GM12875 (cell line): ENCODE measurements at regions not wholly inside any gene's neighbourhood (a gene's known extent, or its start where the extent isn't known, plus 50 kb on each side); places are given as distances from the start of the nearest gene placed in this dataset.

Source experiments
- H3K4me3 ChIP-seq: one replicate; pipeline ENCODE4 v1.5.1; 2011; ENCODE audit warnings: low read depth, low read length, control low read depth
- TF ChIP-seq, protein P1 (sequence below): IDR thresholded peaks from 2 replicates; pipeline ENCODE4 v1.5.1; 2011; ENCODE audit warnings: low read depth, mild to moderate bottlenecking, control low read depth, inconsistent platforms, low read length, moderate library complexity, borderline replicate concordance; ENCODE audit not compliant: insufficient read depth

DNA sequence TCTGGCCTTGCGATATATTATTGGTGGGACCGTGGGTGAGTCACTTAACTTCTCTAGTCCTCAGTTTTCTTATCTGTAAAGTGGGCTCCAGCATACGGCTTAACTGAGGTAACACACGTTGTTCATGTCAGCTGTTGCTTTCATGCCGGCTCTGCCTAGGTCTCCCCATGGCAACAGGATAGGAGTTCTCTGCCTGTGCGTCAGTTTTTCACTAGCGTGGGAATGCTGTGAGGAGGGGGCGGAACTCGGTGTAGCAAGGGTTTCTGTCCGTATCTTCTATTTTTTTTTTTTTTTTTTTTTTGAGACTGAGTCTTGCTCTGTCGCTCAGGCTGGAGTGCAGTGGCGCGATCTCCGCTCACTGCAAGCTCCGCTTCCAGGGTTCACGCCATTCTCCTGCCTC, 758.5 kb upstream of the RBFOX1 start:
- TF ChIP-seq, protein P1, sequence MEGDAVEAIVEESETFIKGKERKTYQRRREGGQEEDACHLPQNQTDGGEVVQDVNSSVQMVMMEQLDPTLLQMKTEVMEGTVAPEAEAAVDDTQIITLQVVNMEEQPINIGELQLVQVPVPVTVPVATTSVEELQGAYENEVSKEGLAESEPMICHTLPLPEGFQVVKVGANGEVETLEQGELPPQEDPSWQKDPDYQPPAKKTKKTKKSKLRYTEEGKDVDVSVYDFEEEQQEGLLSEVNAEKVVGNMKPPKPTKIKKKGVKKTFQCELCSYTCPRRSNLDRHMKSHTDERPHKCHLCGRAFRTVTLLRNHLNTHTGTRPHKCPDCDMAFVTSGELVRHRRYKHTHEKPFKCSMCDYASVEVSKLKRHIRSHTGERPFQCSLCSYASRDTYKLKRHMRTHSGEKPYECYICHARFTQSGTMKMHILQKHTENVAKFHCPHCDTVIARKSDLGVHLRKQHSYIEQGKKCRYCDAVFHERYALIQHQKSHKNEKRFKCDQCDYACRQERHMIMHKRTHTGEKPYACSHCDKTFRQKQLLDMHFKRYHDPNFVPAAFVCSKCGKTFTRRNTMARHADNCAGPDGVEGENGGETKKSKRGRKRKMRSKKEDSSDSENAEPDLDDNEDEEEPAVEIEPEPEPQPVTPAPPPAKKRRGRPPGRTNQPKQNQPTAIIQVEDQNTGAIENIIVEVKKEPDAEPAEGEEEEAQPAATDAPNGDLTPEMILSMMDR, result no peak
- no peak overlapping the region for H3K4me3 ChIP-seq

DNA sequence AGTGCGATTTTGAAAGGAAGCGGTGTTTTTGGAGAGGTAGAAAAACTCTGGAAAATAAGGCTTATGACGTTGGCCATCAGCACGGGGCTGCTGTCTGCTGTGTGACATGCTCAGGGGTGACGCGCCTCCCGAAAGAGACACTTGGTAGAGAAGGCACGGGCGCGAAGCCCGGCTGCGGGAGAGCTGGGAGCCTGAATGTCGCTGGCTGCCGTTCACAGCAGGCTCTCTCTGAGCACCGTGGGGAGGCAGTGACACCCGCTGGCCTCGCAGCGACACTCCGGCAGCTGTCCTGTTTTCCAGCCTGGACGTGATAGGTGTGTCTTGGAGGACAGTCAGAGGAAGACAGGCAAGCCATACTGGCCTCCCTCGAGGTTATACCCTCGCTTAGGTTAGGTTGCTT, 759.1 kb upstream of the RBFOX1 start:
- no peak overlapping the region for H3K4me3 ChIP-seq
- TF ChIP-seq, protein P1, result no peak

DNA sequence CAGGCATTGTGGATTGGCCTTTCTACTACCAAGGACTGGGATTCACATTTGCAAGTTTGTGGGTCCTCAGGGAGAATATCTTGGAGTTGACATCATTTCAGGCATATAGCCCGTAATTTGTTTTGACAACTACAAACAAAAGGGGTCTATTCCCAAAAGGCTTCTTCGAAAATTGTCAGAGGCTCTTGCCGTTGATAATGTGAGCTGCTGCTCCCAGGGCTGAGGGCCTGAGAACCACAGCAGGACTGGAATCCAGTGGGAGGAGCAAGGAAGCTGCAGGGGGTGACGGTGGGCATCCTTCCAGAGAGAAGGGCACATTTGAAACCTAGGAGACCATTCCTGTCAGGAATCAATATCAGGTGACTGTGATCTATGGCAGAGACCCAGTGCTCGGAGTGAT, 761.6 kb upstream of the RBFOX1 start:
- TF ChIP-seq, protein P1, result no peak
- H3K4me3 ChIP-seq, result no peak overlapping the region

DNA sequence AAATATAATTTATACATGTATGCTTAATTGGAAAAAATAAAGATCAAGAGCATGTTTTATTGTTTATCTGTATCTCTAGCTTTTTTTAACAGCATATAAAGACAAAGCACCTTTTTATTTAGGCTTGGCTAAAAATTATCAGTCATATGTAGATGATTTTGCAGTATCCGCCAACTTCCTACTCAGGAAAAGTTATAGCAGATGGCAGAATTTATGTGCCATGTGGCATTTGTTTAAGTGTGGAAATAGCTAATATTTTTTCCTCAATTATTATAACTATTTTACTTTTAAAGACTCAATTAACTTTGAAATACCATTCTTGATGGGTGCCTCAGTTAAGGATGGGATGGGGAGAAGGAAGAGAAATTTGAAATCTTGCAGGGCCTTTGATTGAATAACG, 762.1 kb upstream of the RBFOX1 start:
- H3K4me3 ChIP-seq, result no peak overlapping the region
- TF ChIP-seq, protein P1, result no peak

DNA sequence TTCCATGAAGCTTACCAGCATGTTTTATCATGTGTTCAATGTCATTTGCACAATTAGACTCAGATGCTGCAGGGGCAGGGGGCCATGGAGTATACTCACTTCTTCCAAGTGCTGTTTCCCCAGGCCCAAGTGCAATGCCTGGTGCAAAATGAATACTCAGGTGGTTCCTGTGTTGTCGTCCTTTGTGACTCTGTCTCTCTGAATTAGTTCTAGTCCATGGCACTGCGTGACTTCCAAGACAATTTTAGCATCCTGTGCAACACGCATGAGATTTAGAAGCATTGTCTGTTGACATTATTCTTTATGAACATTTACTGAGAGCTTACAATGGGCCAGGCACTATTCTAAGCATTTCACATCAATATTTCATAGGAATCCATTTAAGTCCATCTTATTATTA, 769.7 kb upstream of the RBFOX1 start:
- TF ChIP-seq, protein P1, result no peak
- no peak overlapping the region for H3K4me3 ChIP-seq

DNA sequence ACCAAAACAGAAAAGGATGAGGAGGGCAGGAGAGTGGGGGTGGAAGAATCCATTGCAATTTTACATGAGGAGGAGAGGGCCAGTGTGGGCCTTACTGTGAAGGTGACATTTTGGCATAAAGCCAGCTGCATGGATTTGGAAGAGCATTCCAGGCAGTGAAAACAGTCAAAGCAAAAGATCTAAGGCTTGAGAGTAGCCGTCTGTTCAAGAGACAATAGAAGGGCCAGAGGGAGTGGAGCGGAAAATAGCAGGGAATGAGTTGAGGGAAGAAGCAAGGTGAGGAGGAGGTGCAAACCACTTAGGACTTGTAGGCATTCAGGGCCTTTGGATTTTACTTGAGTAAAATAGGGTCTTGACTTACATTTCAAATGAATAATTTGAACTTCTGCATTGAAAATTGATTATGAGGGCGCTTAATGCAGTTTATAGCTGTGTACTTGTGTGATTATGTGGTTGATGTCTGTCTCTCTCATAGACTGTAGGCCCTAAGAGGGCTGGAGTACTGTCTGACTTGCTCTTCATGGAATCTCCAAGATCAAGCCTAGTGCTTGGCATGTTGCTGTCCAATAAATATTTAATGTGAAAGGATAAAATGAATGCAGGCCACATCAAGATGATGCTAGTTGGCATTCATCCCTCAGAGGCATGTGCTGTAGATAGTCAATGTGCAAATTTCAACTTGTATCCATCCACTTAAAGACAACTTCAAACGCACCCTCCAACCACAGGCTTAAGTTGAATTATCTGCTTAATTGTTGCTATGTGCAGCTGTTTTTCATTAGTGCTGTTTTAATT, 772.1 kb upstream of the RBFOX1 start:
- TF ChIP-seq, protein P1, result no peak
- no peak overlapping the region for H3K4me3 ChIP-seq

DNA sequence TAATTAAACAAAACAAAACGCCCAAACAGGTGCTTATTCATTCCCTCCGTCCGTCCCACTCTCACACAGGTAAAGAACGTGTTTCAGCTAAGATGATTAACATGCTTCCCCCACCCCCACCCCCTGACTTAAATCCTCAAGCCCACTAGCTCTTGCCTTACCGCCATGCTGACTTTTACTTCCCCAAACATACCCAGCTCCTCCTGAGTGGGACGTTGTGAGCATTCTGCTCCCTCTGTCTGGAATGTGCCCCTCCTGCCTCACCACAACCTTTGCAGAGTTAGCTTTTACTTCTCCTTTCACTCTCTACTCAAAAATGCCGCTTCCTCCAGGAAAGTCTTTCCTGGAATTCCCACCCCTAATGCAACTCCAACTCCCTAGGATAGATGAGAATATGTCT, 774.0 kb upstream of the RBFOX1 start:
- TF ChIP-seq, protein P1, result no peak
- no peak overlapping the region for H3K4me3 ChIP-seq
